ENCODE measurements at regions not wholly inside any gene's neighbourhood (a gene's known extent, or its start where the extent isn't known, plus 50 kb on each side); places are given as distances from the start of the nearest gene placed in this dataset.

DNA sequence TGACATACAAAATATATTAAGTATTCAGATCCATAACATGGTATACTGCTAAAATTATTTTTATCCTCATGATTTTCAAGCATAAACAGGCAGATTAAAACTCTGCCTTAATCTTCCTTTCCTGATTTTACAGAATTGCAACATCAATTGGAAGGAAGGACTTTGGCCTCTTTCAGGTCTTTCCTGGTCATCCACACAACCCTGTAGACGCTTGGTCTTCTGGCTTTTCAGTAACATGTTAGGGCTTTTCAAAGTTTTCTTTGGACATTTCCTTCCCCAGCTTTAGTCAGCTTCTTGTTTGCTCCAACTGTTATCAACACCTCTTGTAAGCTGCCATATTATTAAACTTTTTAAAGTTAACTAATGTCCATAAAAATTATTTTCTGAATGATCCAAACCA lies 1364.9 kb upstream of the NRXN1 start:
- TF ChIP-seq, protein P1, sequence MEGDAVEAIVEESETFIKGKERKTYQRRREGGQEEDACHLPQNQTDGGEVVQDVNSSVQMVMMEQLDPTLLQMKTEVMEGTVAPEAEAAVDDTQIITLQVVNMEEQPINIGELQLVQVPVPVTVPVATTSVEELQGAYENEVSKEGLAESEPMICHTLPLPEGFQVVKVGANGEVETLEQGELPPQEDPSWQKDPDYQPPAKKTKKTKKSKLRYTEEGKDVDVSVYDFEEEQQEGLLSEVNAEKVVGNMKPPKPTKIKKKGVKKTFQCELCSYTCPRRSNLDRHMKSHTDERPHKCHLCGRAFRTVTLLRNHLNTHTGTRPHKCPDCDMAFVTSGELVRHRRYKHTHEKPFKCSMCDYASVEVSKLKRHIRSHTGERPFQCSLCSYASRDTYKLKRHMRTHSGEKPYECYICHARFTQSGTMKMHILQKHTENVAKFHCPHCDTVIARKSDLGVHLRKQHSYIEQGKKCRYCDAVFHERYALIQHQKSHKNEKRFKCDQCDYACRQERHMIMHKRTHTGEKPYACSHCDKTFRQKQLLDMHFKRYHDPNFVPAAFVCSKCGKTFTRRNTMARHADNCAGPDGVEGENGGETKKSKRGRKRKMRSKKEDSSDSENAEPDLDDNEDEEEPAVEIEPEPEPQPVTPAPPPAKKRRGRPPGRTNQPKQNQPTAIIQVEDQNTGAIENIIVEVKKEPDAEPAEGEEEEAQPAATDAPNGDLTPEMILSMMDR (IDR thresholded peaks at IDR 0.05): no peak
- TF ChIP-seq POLR2A (IDR thresholded peaks at IDR 0.05): no peak
- TF ChIP-seq POLR2AphosphoS5 (IDR thresholded peaks at IDR 0.05): no peak

All from suprapubic skin (tissue), 4 donors.